WI38 (cell line): ENCODE measurements at regions not wholly inside any gene's neighbourhood (a gene's known extent, or its start where the extent isn't known, plus 50 kb on each side); places are given as distances from the start of the nearest gene placed in this dataset.

Experiments used
- H3K4me3 ChIP-seq: 2 replicates; pipeline ENCODE4 v1.5.1; 2011; ENCODE audit warnings: low read depth, mild to moderate bottlenecking, control low read depth, low read length
- CTCF ChIP-seq: IDR thresholded peaks from 2 replicates; pipeline ENCODE4 v1.5.1; 2012; ENCODE audit warnings: low read depth, mild to moderate bottlenecking, control low read depth, low read length

DNA sequence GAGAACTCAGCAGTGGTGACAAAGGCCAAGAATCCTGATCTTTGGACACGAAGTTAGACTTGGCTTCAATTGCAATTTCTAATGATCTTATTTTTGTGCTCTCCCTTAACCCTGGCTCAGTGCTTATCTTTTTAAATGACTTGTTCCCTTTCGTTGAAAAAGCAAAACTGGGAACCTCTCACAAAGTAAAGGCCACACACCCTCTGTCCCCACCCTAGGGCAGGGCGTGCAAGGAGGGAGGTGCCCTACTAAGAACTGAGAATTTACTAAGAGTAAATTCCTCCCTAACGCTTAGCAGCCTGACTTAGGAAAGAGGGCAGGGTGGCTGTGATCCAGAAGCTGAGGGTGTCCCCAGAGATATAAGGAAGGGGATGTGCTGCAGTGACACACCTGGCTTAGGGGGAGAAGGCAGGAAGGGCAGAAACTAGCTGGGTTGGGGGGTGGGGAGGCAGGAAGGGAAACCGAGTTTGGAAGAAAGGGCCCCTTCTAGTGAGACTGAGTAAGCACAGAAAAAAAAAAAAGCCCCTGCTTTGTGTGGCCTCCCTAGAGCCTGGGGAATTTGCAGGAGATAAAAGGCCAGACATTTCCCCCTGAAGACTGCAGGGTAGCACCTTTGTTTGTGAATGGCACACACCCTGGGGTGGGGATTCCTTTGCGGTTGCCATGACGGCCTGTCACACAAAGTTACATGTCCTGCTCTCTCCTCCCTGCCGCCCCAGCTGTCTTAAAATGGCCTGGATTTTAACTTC, 435.1 kb downstream of the EFNB2 start:
- no peak overlapping the region for H3K4me3 ChIP-seq

GRCh38 chr13:106099765-106100164, 435.7 kb downstream of the EFNB2 start:
- TF ChIP-seq CTCF, result no peak
- H3K4me3 ChIP-seq, result no peak overlapping the region

More for the DNA sequence above, 435.1 kb downstream of the EFNB2 start:
- TF ChIP-seq CTCF, result no peak

DNA sequence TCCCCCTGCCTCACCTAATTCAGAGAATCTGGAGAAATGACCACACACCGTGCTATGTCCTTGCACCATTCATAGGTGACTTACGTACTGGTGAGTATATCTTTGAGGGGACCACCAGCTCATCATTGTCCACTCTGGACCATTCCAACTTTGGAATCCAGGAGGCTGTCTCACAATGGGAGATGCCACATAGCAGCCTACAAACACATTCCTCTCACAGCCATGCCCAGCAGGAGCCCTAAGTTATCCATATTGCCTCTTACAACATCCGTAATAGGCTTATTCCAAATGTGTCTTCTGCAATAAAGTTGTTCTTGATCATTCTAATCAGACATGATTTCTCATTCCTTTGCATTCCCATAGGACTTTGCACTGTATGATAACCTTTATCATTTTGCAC, 436.7 kb downstream of the EFNB2 start:
- TF ChIP-seq CTCF, result no peak

GRCh38 chr13:106096661-106097092, 438.8 kb downstream of the EFNB2 start:
- H3K4me3 ChIP-seq, result no peak overlapping the region
- TF ChIP-seq CTCF, result no peak

More for the DNA sequence above, 436.7 kb downstream of the EFNB2 start:
- H3K4me3 ChIP-seq, result no peak overlapping the region

- H3K4me3 ChIP-seq, result no peak overlapping the region
- no peak for TF ChIP-seq CTCF
Observed at GRCh38 chr13:106095919-106096318, 439.5 kb downstream of the EFNB2 start.

DNA sequence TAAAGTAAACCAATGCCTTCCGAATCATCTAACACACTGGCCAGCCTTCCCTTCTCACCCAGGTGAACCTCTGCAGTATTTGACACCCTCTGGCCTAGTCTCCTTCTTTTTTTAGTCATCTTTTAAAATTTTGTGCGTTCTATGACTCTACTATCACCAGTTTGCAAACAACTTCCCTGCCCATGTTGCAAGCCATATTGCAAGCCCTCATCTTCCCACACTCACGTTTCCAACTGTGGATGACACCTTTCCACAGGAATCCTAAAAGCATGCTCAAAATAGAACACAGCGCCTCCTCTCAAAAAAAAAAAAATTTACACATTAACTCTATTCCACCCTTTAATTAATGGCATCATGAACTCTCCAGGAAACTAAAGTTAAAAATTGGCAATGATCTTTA, 440.1 kb downstream of the EFNB2 start:
- no peak for TF ChIP-seq CTCF
- H3K4me3 ChIP-seq, result no peak overlapping the region

GRCh38 chr13:106090001-106090400, 445.5 kb downstream of the EFNB2 start:
- no peak overlapping the region for H3K4me3 ChIP-seq
- TF ChIP-seq CTCF, result no peak
